C4-2B (cell line): ENCODE measurements at regions not wholly inside any gene's neighbourhood (a gene's known extent, or its start where the extent isn't known, plus 50 kb on each side); places are given as distances from the start of the nearest gene placed in this dataset.
"Not testable (repeated sequence)": the region's sequence is repeated elsewhere in the genome, so short reads cannot be mapped to it uniquely, and the experiment has no call there.

ENCODE experiments used
- H3K27ac ChIP-seq: fragments of 450-650 bp; 2 replicates; pipeline ENCODE4 v1.5.1; 2017
- CTCF ChIP-seq: fragments of 450-650 bp; conservative IDR thresholded peaks from 2 replicates; pipeline ENCODE4 v1.5.1; 2017; ENCODE audit warnings: mild to moderate bottlenecking
- ZFX ChIP-seq: fragments of 450-650 bp; IDR thresholded peaks from 2 replicates; pipeline ENCODE4 v1.6.1; 2017

GRCh38 chr18:66900837-66901236, 296.9 kb upstream of the CDH19 start:
- no peak for TF ChIP-seq ZFX
- TF ChIP-seq CTCF, result no peak
- H3K27ac ChIP-seq, result no peak overlapping the region

GRCh38 chr18:66895631-66896030, 291.7 kb upstream of the CDH19 start:
- H3K27ac ChIP-seq, result no peak overlapping the region
- no peak for TF ChIP-seq ZFX
- TF ChIP-seq CTCF, result no peak

- no peak overlapping the region for H3K27ac ChIP-seq
- TF ChIP-seq ZFX (no peak), CTCF (no peak)
Observed at GRCh38 chr18:66894851-66895250, 291.0 kb upstream of the CDH19 start.

- H3K27ac ChIP-seq, result not testable (repeated sequence)
Observed at GRCh38 chr18:66892388-66892787, 288.5 kb upstream of the CDH19 start.

GRCh38 chr18:66874812-66875474, 271.1 kb upstream of the CDH19 start:
- TF ChIP-seq CTCF (no peak), ZFX (no peak)
- no peak overlapping the region for H3K27ac ChIP-seq

- H3K27ac ChIP-seq, result no peak overlapping the region
- TF ChIP-seq CTCF, result no peak
- no peak for TF ChIP-seq ZFX
Observed at GRCh38 chr18:66874375-66874774, 270.5 kb upstream of the CDH19 start.

GRCh38 chr18:66873899-66874298, 270.0 kb upstream of the CDH19 start:
- no peak for TF ChIP-seq CTCF
- no peak overlapping the region for H3K27ac ChIP-seq

GRCh38 chr18:66872277-66872676, 268.4 kb upstream of the CDH19 start:
- TF ChIP-seq ZFX (no peak), CTCF (peak; percentile 64)
- no peak overlapping the region for H3K27ac ChIP-seq
